Hematopoietic multipotent progenitor cell (in vitro differentiated cells): ENCODE measurements at regions not wholly inside any gene's neighbourhood (a gene's known extent, or its start where the extent isn't known, plus 50 kb on each side); places are given as distances from the start of the nearest gene placed in this dataset.

ENCODE experiments used
- DNase-seq, 3 donors: peaks; one replicate each; pipeline ENCODE4 v3.0.0-alpha.2; 2011 to 2015; ENCODE audit warnings: low read depth in 2 of 3, low spot score in 2 of 3

- DNase-seq = no peak
Measured at GRCh38 chr21:16519036-16519435, 789.3 kb downstream of the USP25 start.

GRCh38 chr21:16519644-16520043 lies 789.9 kb downstream of the USP25 start:
- no peak for DNase-seq

GRCh38 chr21:16522548-16522947 lies 792.8 kb downstream of the USP25 start:
- no peak for DNase-seq

- DNase-seq = no peak
Measured at GRCh38 chr21:16530656-16531055, 800.9 kb downstream of the USP25 start.

- DNase-seq = peak in 1 of 3 donors; percentile 4
Measured at GRCh38 chr21:16532840-16533239, 803.1 kb downstream of the USP25 start.

- DNase-seq = no peak
Measured at GRCh38 chr21:16533692-16534407, 804.1 kb downstream of the USP25 start.

GRCh38 chr21:16534408-16535101 lies 804.8 kb downstream of the USP25 start:
- no peak for DNase-seq

GRCh38 chr21:16535102-16535422 lies 805.3 kb downstream of the USP25 start:
- no peak for DNase-seq

GRCh38 chr21:16535626-16536025 lies 805.8 kb downstream of the USP25 start:
- DNase-seq = no peak

GRCh38 chr21:16536140-16536539 lies 806.4 kb downstream of the USP25 start:
- DNase-seq = no peak

GRCh38 chr21:16536643-16537434 lies 807.1 kb downstream of the USP25 start:
- DNase-seq = no peak

GRCh38 chr21:16537501-16537900 lies 807.7 kb downstream of the USP25 start:
- DNase-seq = no peak

GRCh38 chr21:16538405-16538804 lies 808.6 kb downstream of the USP25 start:
- DNase-seq = no peak

GRCh38 chr21:16538936-16539440 lies 809.2 kb downstream of the USP25 start:
- DNase-seq = no peak

GRCh38 chr21:16540966-16541727 lies 811.4 kb downstream of the USP25 start:
- no peak for DNase-seq

GRCh38 chr21:16550118-16550517 lies 820.3 kb downstream of the USP25 start:
- DNase-seq = no peak

- DNase-seq = no peak
Measured at GRCh38 chr21:16550917-16551741, 821.3 kb downstream of the USP25 start.

GRCh38 chr21:16552880-16553279 lies 823.1 kb downstream of the USP25 start:
- DNase-seq = no peak

GRCh38 chr21:16554503-16554902 lies 824.7 kb downstream of the USP25 start:
- DNase-seq = no peak

- no peak for DNase-seq
Measured at GRCh38 chr21:16563116-16563515, 833.3 kb downstream of the USP25 start.
